NCI-H345 treated with DMSO at 0.1 percent for 48 hours (cell line): ENCODE measurements at regions not wholly inside any gene's neighbourhood (a gene's known extent, or its start where the extent isn't known, plus 50 kb on each side); places are given as distances from the start of the nearest gene placed in this dataset.

ENCODE experiments used
- DNase-seq: peaks from one replicate; lab custom pipeline; 2025; ENCODE audit not compliant: unreplicated experiment; lab: John Stamatoyannopoulos, UW

GRCh38 chr6:108751851-108752732 is 96.1 kb upstream of the ARMC2 start:
- DNase-seq, result no peak

- no peak for DNase-seq
These were observed 95.3 kb upstream of the ARMC2 start for GRCh38 chr6:108752733-108753590.

- no peak for DNase-seq
These were observed 92.7 kb upstream of the ARMC2 start for GRCh38 chr6:108755257-108756240.

- no peak for DNase-seq
These were observed 90.9 kb upstream of the ARMC2 start for GRCh38 chr6:108757357-108757756.

- DNase-seq, result no peak
These were observed 89.3 kb upstream of the ARMC2 start for GRCh38 chr6:108758884-108759283.

- DNase-seq, result no peak
These were observed 87.8 kb upstream of the ARMC2 start for GRCh38 chr6:108760126-108761050.

GRCh38 chr6:108762394-108762793 is 85.8 kb upstream of the ARMC2 start:
- no peak for DNase-seq

- DNase-seq, result no peak
These were observed 84.2 kb upstream of the ARMC2 start for GRCh38 chr6:108763931-108764579.

GRCh38 chr6:108764580-108764950 is 83.7 kb upstream of the ARMC2 start:
- DNase-seq, result no peak

- DNase-seq, result no peak
These were observed 82.7 kb upstream of the ARMC2 start for GRCh38 chr6:108765495-108765894.

GRCh38 chr6:108766419-108766818 is 81.8 kb upstream of the ARMC2 start:
- no peak for DNase-seq

GRCh38 chr6:108766886-108767285 is 81.3 kb upstream of the ARMC2 start:
- no peak for DNase-seq

- no peak for DNase-seq
These were observed 80.6 kb upstream of the ARMC2 start for GRCh38 chr6:108767418-108768165.

- DNase-seq, result no peak
These were observed 80.1 kb upstream of the ARMC2 start for GRCh38 chr6:108768166-108768555.

- no peak for DNase-seq
These were observed 79.3 kb upstream of the ARMC2 start for GRCh38 chr6:108768792-108769524.

GRCh38 chr6:108771421-108771820 is 76.8 kb upstream of the ARMC2 start:
- no peak for DNase-seq

- no peak for DNase-seq
These were observed 73.7 kb upstream of the ARMC2 start for GRCh38 chr6:108774555-108774954.

- no peak for DNase-seq
These were observed 70.7 kb upstream of the ARMC2 start for GRCh38 chr6:108777536-108777935.
